DOHH2 (cell line): ENCODE measurements at regions not wholly inside any gene's neighbourhood (a gene's known extent, or its start where the extent isn't known, plus 50 kb on each side); places are given as distances from the start of the nearest gene placed in this dataset.
"Not testable (repeated sequence)": the region's sequence is repeated elsewhere in the genome, so short reads cannot be mapped to it uniquely, and the experiment has no call there.

ENCODE experiments used
- H3F3A ChIP-seq: fragments of 200-600 bp; sonication (generic), shearing (Covaris generic); 2 replicates; pipeline ENCODE4 v1.6.0; 2016; ENCODE audit warnings: antibody characterized with exemption, mild to moderate bottlenecking; ENCODE audit not compliant: control insufficient read depth, insufficient read depth
- H3K27ac ChIP-seq: fragments of 200-600 bp; sonication (generic); 2 replicates; pipeline ENCODE4 v1.5.1; 2014; ENCODE audit warnings: low read depth, mild to moderate bottlenecking, low read length, moderate library complexity
- H3K27me3 ChIP-seq: fragments of 200-600 bp; sonication (generic); 2 replicates; pipeline ENCODE4 v1.6.1; 2014; ENCODE audit warnings: mild to moderate bottlenecking, low read length, mixed read lengths; ENCODE audit not compliant: control insufficient read depth
- H3K36me3 ChIP-seq: fragments of 200-600 bp; sonication (generic); 2 replicates; pipeline ENCODE4 v1.6.1; 2014; ENCODE audit warnings: mild to moderate bottlenecking, low read length, moderate library complexity, mixed read lengths; ENCODE audit not compliant: control insufficient read depth
- H3K4me1 ChIP-seq: fragments of 200-600 bp; sonication (generic); 2 replicates; pipeline ENCODE4 v1.6.1; 2014; ENCODE audit warnings: mild to moderate bottlenecking, low read length, mixed read lengths; ENCODE audit not compliant: control insufficient read depth
- H3K4me2 ChIP-seq: fragments of 200-600 bp; sonication (generic); 2 replicates; pipeline ENCODE4 v1.6.0; 2014; ENCODE audit warnings: mild to moderate bottlenecking, low read length, moderate library complexity
- H3K4me3 ChIP-seq: fragments of 200-600 bp; sonication (generic); 2 replicates; pipeline ENCODE4 v1.5.1; 2014; ENCODE audit warnings: mild to moderate bottlenecking, low read length, mixed read lengths
- H3K79me2 ChIP-seq: fragments of 200-600 bp; sonication (generic); 2 replicates; pipeline ENCODE4 v1.6.1; 2014; ENCODE audit warnings: mild to moderate bottlenecking, low read length, mixed read lengths; ENCODE audit not compliant: control insufficient read depth
- H3K9me2 ChIP-seq: fragments of 200-600 bp; sonication (generic); replicated peaks from 2 replicates; pipeline ENCODE4 v1.6.1; 2014; ENCODE audit warnings: mild to moderate bottlenecking, low read length, mixed read lengths; ENCODE audit not compliant: control insufficient read depth
- H3K9me3 ChIP-seq: fragments of 200-600 bp; sonication (generic); 2 replicates; pipeline ENCODE4 v1.6.1; 2014; ENCODE audit warnings: antibody characterized with exemption, low read length, mixed read lengths; ENCODE audit not compliant: control insufficient read depth, insufficient read depth
- H4K20me1 ChIP-seq: fragments of 200-600 bp; sonication (generic); 2 replicates; pipeline ENCODE4 v1.6.0; 2014; ENCODE audit warnings: low read depth, mild to moderate bottlenecking, antibody characterized with exemption, low read length, moderate library complexity; ENCODE audit not compliant: control insufficient read depth, insufficient read depth
- EZH2phosphoT487 ChIP-seq: fragments of 200-600 bp; sonication (generic); IDR thresholded peaks from 2 replicates; pipeline ENCODE4 v1.6.1; 2017; ENCODE audit warnings: borderline replicate concordance, mild to moderate bottlenecking, antibody characterized with exemption, low read length, moderate library complexity, mixed read lengths
- TF ChIP-seq, protein P1 (sequence below): fragments of 200-600 bp; sonication (generic); IDR thresholded peaks from one replicate; pipeline ENCODE4 v1.5.1; 2014; ENCODE audit warnings: antibody characterized with exemption, mild to moderate bottlenecking, low read depth, low read length; ENCODE audit not compliant: poor library complexity, severe bottlenecking

DNA sequence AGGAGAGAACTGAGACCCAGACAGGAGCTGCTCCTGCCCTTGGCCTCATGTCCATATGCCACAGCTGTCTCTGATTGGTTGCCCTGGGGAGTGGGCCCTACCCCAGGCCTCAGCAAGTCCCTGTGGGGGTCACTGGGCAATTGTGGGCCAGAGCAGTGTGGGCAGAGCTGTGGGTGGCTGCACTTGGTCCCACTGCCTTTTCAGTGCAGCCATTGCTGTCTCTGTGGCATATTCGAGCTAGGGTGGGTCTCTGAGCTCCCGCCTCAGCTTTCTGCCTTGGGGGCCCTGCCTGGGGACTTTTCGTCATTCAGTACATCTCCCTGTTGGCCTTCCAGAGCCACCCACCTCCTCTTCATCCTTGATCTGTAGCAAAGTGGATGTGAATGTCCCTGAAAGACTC lies 69.8 kb upstream of the LRPAP1 start:
- H3K4me1 ChIP-seq = no peaks in the 10 kb centered on the region
- no peak overlapping the region for H3K4me3 ChIP-seq
- H3K9me3 ChIP-seq = peaks cover 20% of the 10 kb centered on the region; the same call in 1 of the 2 replicates
- no peaks in the 10 kb centered on the region for H3K36me3 ChIP-seq
- H3K9me2 ChIP-seq = no peaks in the 10 kb centered on the region
- no peaks in the 10 kb centered on the region for H4K20me1 ChIP-seq
- H3K4me2 ChIP-seq = no peak overlapping the region
- no peaks in the 10 kb centered on the region for H3K79me2 ChIP-seq
- no peak overlapping the region for H3K27ac ChIP-seq
- no peaks in the 10 kb centered on the region for H3K27me3 ChIP-seq
- TF ChIP-seq, protein P1, sequence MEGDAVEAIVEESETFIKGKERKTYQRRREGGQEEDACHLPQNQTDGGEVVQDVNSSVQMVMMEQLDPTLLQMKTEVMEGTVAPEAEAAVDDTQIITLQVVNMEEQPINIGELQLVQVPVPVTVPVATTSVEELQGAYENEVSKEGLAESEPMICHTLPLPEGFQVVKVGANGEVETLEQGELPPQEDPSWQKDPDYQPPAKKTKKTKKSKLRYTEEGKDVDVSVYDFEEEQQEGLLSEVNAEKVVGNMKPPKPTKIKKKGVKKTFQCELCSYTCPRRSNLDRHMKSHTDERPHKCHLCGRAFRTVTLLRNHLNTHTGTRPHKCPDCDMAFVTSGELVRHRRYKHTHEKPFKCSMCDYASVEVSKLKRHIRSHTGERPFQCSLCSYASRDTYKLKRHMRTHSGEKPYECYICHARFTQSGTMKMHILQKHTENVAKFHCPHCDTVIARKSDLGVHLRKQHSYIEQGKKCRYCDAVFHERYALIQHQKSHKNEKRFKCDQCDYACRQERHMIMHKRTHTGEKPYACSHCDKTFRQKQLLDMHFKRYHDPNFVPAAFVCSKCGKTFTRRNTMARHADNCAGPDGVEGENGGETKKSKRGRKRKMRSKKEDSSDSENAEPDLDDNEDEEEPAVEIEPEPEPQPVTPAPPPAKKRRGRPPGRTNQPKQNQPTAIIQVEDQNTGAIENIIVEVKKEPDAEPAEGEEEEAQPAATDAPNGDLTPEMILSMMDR = no peak
- H3F3A ChIP-seq = no peaks in the 10 kb centered on the region

DNA sequence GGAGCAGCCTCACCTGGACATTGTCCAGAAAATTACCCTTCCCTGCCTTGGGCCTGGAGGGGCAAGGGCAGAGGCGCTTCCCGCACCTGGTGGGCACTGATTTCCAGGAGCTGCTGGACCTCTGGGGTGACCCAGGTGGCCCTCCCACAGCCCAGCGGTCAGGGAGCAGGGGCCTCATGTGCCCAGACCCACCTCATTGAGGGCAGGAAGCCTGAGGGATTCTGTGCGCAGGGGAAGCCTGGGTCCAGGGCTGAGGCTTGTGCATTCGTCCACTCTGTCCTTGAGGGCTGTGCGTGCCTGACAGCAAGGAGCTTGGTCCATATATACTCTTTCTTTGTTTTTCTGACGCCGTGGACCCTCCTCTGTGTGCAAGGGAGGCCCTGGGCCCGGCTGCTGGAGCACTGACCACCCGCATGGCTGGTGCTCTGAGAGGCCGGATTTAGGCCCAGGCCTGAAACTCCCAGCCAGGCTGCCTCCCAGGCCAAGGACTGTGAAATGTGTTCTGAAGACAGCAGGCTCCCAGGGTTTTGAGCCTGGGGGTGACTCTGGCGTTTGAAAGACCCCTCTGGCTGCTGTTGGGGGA lies 69.0 kb upstream of the LRPAP1 start:
- H3K4me3 ChIP-seq, H3K4me2 ChIP-seq, H3K4me1 ChIP-seq, H4K20me1 ChIP-seq, H3K27ac ChIP-seq, H3F3A ChIP-seq, H3K9me2 ChIP-seq, H3K79me2 ChIP-seq, H3K27me3 ChIP-seq, H3K36me3 ChIP-seq: not testable (repeated sequence)
- peaks cover 20% of the 10 kb centered on the region; the same call in 1 of the 2 replicates for H3K9me3 ChIP-seq

DNA sequence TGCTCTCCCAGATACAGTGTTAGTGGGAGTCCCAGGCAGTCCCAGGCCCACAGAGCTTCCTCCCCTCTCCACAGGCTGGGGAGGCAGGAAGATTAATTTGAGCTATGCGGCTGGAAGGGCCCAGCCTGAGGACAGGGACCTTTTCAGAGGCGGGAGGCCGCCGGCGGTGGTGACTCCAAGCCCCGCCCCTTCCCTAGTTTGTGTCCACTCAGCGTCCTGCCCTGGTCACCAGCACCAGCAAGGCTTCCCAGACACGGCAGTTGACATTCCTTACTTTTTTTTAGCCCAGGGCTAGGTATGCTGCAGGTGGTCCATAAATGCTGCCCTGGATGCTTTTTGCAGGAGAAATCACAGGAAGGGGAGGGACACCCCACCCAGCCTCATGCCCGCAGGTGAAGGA lies 67.7 kb upstream of the LRPAP1 start:
- no peaks in the 10 kb centered on the region for H3K36me3 ChIP-seq
- TF ChIP-seq, protein P1 = no peak
- no peak for TF ChIP-seq EZH2phosphoT487
- H4K20me1 ChIP-seq = no peaks in the 10 kb centered on the region
- H3K9me3 ChIP-seq = peaks cover 20% of the 10 kb centered on the region; the same call in 1 of the 2 replicates
- no peak overlapping the region for H3K4me3 ChIP-seq
- H3K4me2 ChIP-seq = no peak overlapping the region
- no peaks in the 10 kb centered on the region for H3K4me1 ChIP-seq
- H3F3A ChIP-seq = no peaks in the 10 kb centered on the region
- H3K79me2 ChIP-seq = no peaks in the 10 kb centered on the region
- H3K27ac ChIP-seq = no peak overlapping the region
- H3K27me3 ChIP-seq = no peaks in the 10 kb centered on the region
- no peaks in the 10 kb centered on the region for H3K9me2 ChIP-seq

DNA sequence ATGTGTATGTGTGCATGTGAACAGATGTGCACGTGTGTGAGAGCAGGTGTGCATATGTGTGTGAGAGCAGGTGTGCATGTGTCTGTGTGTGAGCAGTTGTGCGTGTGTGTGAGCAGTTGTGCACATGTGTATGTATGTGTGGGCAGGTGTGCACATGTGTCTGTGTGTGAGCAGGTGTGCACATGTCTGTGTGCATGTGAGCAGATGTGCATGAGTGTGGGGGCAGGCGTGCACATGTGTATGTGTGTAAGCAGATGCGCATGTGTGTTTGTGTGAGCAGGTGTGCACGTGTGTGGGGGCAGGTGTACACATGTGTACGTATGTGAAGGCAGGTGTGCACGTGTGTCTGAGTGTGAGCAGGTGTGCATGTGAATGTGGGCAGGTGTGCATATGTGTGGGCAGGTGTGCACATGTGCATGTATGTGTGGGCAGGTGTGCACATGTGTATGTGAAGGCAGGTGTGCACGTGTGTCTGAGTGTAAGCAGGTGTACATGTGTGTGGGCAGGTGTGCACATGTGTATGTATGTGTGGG lies 66.5 kb upstream of the LRPAP1 start:
- peaks cover 20% of the 10 kb centered on the region; the same call in 1 of the 2 replicates for H3K9me3 ChIP-seq
- TF ChIP-seq EZH2phosphoT487 = no peak
- TF ChIP-seq, protein P1 = no peak
- no peaks in the 10 kb centered on the region for H4K20me1 ChIP-seq
- no peaks in the 10 kb centered on the region for H3K36me3 ChIP-seq
- H3K27ac ChIP-seq = no peak overlapping the region
- no peak overlapping the region for H3K4me2 ChIP-seq
- H3K27me3 ChIP-seq = no peaks in the 10 kb centered on the region
- H3K4me3 ChIP-seq = no peak overlapping the region
- H3K79me2 ChIP-seq = no peaks in the 10 kb centered on the region
- H3K4me1 ChIP-seq = no peaks in the 10 kb centered on the region
- no peaks in the 10 kb centered on the region for H3F3A ChIP-seq
- H3K9me2 ChIP-seq = no peaks in the 10 kb centered on the region

DNA sequence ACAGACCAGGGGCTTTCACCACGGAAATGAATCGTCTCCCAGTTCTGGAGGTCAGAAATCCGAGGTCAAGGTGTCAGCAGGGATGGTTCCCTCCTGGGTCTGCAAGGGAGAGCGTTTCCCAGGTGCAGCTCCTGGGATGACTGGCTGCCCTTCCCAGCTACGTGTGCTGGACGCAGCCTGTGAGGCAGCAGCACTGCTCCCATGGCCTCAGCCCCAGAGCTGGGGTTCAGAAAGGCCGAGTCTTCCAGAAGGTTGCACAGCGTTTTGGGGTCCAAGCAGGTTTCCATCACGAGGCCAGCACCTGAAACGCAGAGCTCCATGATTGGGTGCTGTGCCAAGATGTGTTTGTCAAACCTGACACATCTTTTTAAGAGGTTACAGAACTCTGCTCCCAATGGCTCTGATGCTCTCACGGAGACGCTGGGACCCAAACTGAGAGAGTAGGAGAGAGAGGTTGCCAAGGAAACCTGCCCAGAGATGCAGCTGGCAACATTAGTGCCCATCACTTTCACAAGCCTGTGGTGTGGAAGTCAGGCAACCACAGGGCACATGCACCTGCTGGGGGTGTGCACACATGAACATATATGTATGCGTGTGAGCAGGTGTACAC lies 65.8 kb upstream of the LRPAP1 start:
- H3K79me2 ChIP-seq, H3K4me1 ChIP-seq, H3K36me3 ChIP-seq, H4K20me1 ChIP-seq, H3K4me2 ChIP-seq, H3F3A ChIP-seq, H3K27me3 ChIP-seq, H3K9me2 ChIP-seq, H3K27ac ChIP-seq, H3K4me3 ChIP-seq: not testable (repeated sequence)
- H3K9me3 ChIP-seq = peaks cover 20% of the 10 kb centered on the region; the same call in 1 of the 2 replicates
